ENCODE measurements at regions not wholly inside any gene's neighbourhood (a gene's known extent, or its start where the extent isn't known, plus 50 kb on each side); places are given as distances from the start of the nearest gene placed in this dataset.

DNA sequence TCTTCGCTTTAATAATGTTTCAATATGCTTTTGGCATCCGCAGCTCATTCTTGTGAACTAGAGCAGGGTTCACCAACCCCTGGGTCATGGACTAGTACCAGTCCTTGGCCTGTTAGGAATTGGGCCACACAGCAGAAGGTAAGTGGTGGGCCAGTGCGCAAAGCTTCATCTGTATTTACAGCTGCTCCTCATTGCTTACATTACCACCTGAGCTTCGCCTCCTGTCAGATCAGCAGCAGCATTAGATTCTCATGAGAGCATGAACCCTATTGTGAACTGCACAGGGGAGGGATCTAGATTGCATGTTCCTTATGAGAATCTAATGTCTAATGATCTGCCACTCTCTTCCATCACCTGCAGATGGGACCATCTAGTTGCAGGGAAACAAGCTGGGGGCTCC, 75.5 kb upstream of the GGTLC1 start:
- DNase-seq, result no peak
- Histone ChIP-seq H3K27ac (ENCODE audit: low read length in 2 of 2) (no peak overlapping the region), H3K36me3 (replicated peaks in 1 of 2; ENCODE audit: control extremely low read depth in 1 of 2, control insufficient read depth in 1 of 2, extremely low read depth in 1 of 2, insufficient read depth in 2 of 2, low read length in 1 of 2) (no peaks in the 10 kb centered on the region), H3K79me2 (ENCODE audit: control insufficient read depth, insufficient read depth, low read length) (no peaks in the 10 kb centered on the region), H3K27me3 (replicated peaks in 1 of 4; ENCODE audit: control extremely low read depth in 1 of 4, control insufficient read depth in 3 of 4, insufficient read depth in 4 of 4, low read length in 3 of 4) (peaks cover 0 to 3% (median 0%) of the 10 kb centered on the region in 4 experiments), H3K9ac (ENCODE audit: low read length) (no peak overlapping the region), H3K4me2 (replicated peaks; ENCODE audit: low read depth, low read length, poor library complexity, severe bottlenecking) (no peak overlapping the region), H4K20me1 (ENCODE audit: control insufficient read depth, insufficient read depth, low read length, poor library complexity, severe bottlenecking) (no peaks in the 10 kb centered on the region), H3K4me1 (ENCODE audit: control insufficient read depth in 2 of 2, insufficient read depth in 2 of 2, low read length in 2 of 2) (no peaks in the 10 kb centered on the region), H3K4me3 (ENCODE audit: control extremely low read depth in 1 of 5, extremely low read depth in 1 of 5, insufficient read depth in 1 of 5, low read depth in 2 of 5, low read length in 4 of 5) (no peak overlapping the region), H2AFZ (ENCODE audit: insufficient read depth, low read depth, low read length, poor library complexity, severe bottlenecking) (no peak overlapping the region), H3K9me3 (ENCODE audit: control extremely low read depth in 1 of 3, control insufficient read depth in 2 of 3, insufficient read depth in 1 of 3, low read length in 2 of 3) (peaks cover 0 to 5% (median 0%) of the 10 kb centered on the region in 3 donors)
- ATAC-seq (ENCODE audit: low read depth), result no peak
- H3K9me3 Mint-ChIP-seq (ENCODE audit: insufficient read depth), result no peaks in the 10 kb centered on the region
- no peak overlapping the region for H3K27ac Mint-ChIP-seq
- intact Hi-C loops (cut with micrococcal nuclease), result no loop called here
- H3K27me3 Mint-ChIP-seq, result peaks cover 14% of the 10 kb centered on the region
- no peak overlapping the region for H3K4me3 Mint-ChIP-seq
- H3K4me1 Mint-ChIP-seq, result no peaks in the 10 kb centered on the region
- CTCF ChIA-PET, result no interaction called here
- 95% methylated on average over 2 of the region's 4 CpGs for WGBS (ENCODE audit: insufficient coverage)
- POLR2A ChIA-PET, result no interaction called here
- TF ChIP-seq EZH2 (IDR thresholded peaks at IDR 0.05; ENCODE audit: borderline replicate concordance, insufficient read depth, low read depth, low read length, poor library complexity, severe bottlenecking), result no peak
- TF ChIP-seq, protein P1, sequence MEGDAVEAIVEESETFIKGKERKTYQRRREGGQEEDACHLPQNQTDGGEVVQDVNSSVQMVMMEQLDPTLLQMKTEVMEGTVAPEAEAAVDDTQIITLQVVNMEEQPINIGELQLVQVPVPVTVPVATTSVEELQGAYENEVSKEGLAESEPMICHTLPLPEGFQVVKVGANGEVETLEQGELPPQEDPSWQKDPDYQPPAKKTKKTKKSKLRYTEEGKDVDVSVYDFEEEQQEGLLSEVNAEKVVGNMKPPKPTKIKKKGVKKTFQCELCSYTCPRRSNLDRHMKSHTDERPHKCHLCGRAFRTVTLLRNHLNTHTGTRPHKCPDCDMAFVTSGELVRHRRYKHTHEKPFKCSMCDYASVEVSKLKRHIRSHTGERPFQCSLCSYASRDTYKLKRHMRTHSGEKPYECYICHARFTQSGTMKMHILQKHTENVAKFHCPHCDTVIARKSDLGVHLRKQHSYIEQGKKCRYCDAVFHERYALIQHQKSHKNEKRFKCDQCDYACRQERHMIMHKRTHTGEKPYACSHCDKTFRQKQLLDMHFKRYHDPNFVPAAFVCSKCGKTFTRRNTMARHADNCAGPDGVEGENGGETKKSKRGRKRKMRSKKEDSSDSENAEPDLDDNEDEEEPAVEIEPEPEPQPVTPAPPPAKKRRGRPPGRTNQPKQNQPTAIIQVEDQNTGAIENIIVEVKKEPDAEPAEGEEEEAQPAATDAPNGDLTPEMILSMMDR (IDR thresholded peaks at IDR 0.05), result no peak

DNA sequence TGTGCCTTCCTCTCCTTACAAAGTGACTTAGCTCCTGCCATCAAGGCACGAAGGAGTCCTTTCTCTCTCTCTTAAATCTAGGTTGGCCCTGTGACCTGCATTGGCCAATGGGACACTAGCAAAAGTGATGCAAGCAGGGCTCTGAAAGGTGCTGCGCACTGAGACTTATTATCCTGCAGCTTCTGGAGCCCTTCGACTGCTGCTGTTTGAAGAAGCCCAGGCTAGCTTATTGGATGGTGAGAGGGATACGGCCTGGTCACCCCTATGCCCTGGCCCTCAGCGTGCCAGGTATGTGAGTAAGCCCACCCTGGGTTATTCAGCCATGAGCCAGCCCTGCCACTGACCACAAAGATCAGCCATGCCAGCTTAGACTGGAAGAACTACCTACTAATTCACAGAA, 74.5 kb upstream of the GGTLC1 start:
- no peak for DNase-seq
- intact Hi-C loops (cut with micrococcal nuclease), result no loop called here

More for the DNA sequence above, 74.5 kb upstream of the GGTLC1 start:
- CTCF ChIA-PET, result no interaction called here
- no peaks in the 10 kb centered on the region for H3K36me3 ChIP-seq (replicated peaks in 1 of 2; ENCODE audit: control extremely low read depth in 1 of 2, control insufficient read depth in 1 of 2, extremely low read depth in 1 of 2, insufficient read depth in 2 of 2, low read length in 1 of 2)
- no peaks in the 10 kb centered on the region for H3K4me1 ChIP-seq (ENCODE audit: control insufficient read depth in 2 of 2, insufficient read depth in 2 of 2, low read length in 2 of 2)
- H3K4me3 ChIP-seq (ENCODE audit: control extremely low read depth in 1 of 5, extremely low read depth in 1 of 5, insufficient read depth in 1 of 5, low read depth in 2 of 5, low read length in 4 of 5), result no peak overlapping the region
- Mint-ChIP-seq H3K27me3 (peaks cover 12% of the 10 kb centered on the region), H3K9me3 (ENCODE audit: insufficient read depth) (no peaks in the 10 kb centered on the region), H3K27ac (no peak overlapping the region), H3K4me3 (no peak overlapping the region), H3K4me1 (no peaks in the 10 kb centered on the region)
- POLR2A ChIA-PET, result no interaction called here
- ATAC-seq (ENCODE audit: low read depth), result no peak
- H2AFZ ChIP-seq (ENCODE audit: insufficient read depth, low read depth, low read length, poor library complexity, severe bottlenecking), result no peak overlapping the region
- no peak overlapping the region for H3K9ac ChIP-seq (ENCODE audit: low read length)
- WGBS (ENCODE audit: insufficient coverage), result 94% methylated on average over 5 of the region's 5 CpGs
- H3K27me3 ChIP-seq (replicated peaks in 1 of 4; ENCODE audit: control extremely low read depth in 1 of 4, control insufficient read depth in 3 of 4, insufficient read depth in 4 of 4, low read length in 3 of 4), result no peaks in the 10 kb centered on the region
- TF ChIP-seq EZH2 (IDR thresholded peaks at IDR 0.05; ENCODE audit: borderline replicate concordance, insufficient read depth, low read depth, low read length, poor library complexity, severe bottlenecking), result no peak
- TF ChIP-seq, protein P1 (IDR thresholded peaks at IDR 0.05), result no peak
- peaks cover 0 to 5% (median 0%) of the 10 kb centered on the region in 3 donors for H3K9me3 ChIP-seq (ENCODE audit: control extremely low read depth in 1 of 3, control insufficient read depth in 2 of 3, insufficient read depth in 1 of 3, low read length in 2 of 3)
- no peaks in the 10 kb centered on the region for H4K20me1 ChIP-seq (ENCODE audit: control insufficient read depth, insufficient read depth, low read length, poor library complexity, severe bottlenecking)
- no peak overlapping the region for H3K4me2 ChIP-seq (replicated peaks; ENCODE audit: low read depth, low read length, poor library complexity, severe bottlenecking)
- H3K79me2 ChIP-seq (ENCODE audit: control insufficient read depth, insufficient read depth, low read length), result no peaks in the 10 kb centered on the region
- no peak overlapping the region for H3K27ac ChIP-seq (ENCODE audit: low read length in 2 of 2)
